ENCODE measurements at regions not wholly inside any gene's neighbourhood (a gene's known extent, or its start where the extent isn't known, plus 50 kb on each side); places are given as distances from the start of the nearest gene placed in this dataset.

DNA sequence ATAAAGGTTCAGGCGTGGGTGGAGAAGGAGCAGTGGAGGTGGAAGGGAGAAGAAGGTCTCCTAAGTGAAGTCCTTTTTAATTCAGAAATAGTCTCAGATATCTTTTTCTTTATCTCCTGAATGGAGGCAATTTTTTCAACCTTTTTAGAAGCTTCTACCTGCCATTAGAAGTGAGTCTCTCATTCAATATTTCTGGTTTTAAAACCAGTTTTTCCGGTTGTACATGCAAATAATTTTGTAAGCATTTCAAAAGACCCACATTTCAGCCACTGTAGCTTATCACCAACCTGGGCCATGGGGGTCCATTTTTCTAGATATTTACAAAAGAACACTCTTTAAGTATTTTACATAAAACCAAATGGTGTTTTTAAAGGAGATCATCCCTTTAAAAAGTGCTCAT lies 1280.2 kb downstream of the NCAM2 start:
- TF ChIP-seq POLR2A (IDR thresholded peaks at IDR 0.05) = no peak
- TF ChIP-seq, protein P1, sequence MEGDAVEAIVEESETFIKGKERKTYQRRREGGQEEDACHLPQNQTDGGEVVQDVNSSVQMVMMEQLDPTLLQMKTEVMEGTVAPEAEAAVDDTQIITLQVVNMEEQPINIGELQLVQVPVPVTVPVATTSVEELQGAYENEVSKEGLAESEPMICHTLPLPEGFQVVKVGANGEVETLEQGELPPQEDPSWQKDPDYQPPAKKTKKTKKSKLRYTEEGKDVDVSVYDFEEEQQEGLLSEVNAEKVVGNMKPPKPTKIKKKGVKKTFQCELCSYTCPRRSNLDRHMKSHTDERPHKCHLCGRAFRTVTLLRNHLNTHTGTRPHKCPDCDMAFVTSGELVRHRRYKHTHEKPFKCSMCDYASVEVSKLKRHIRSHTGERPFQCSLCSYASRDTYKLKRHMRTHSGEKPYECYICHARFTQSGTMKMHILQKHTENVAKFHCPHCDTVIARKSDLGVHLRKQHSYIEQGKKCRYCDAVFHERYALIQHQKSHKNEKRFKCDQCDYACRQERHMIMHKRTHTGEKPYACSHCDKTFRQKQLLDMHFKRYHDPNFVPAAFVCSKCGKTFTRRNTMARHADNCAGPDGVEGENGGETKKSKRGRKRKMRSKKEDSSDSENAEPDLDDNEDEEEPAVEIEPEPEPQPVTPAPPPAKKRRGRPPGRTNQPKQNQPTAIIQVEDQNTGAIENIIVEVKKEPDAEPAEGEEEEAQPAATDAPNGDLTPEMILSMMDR (IDR thresholded peaks at IDR 0.05) = no peak
- H3K36me3 ChIP-seq = no peaks in the 10 kb centered on the region
- no peaks in the 10 kb centered on the region for H3K4me1 ChIP-seq
- ATAC-seq = no peak
- H3K27me3 ChIP-seq = no peaks in the 10 kb centered on the region
- 44% methylated on average over 2 of the region's 2 CpGs for WGBS (ENCODE audit: insufficient coverage, low coverage, low lambda C conversion rate, missing lambda C conversion rate)
- no peak for DNase-seq
- intact Hi-C loops (cut with DNase I) = no loop called here
- H3K4me3 ChIP-seq = no peak overlapping the region
- H3K27ac ChIP-seq = no peak overlapping the region
- no peaks in the 10 kb centered on the region for H3K9me3 ChIP-seq

DNA sequence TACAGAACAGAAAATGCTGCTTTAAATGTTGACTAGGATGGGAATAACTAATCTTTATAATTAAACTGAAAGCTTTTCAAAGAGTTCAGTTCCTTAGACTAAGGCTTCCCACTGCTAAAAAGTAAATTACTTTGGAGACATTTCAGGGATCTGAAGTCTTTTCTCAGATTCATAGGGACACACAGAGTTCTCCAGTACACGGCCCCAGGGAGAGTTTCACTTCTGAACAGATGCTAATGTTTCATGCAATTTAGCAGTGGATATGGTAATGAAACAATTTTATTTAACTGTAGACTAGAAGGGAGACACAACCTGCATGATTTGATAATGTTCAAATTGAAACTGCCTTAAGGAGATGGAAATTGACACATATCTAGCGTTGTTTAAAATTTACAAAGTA lies 1282.6 kb downstream of the NCAM2 start:
- intact Hi-C loops (cut with DNase I) = no loop called here
- Histone ChIP-seq H3K4me3 (no peak overlapping the region), H3K27ac (no peak overlapping the region), H3K27me3 (no peaks in the 10 kb centered on the region), H3K4me1 (no peaks in the 10 kb centered on the region), H3K36me3 (no peaks in the 10 kb centered on the region), H3K9me3 (no peaks in the 10 kb centered on the region)
- DNase-seq (no peak), ATAC-seq (no peak)
- TF ChIP-seq POLR2A (IDR thresholded peaks at IDR 0.05) = no peak
- TF ChIP-seq, protein P1 (IDR thresholded peaks at IDR 0.05) = no peak
- 79% methylated on average over 2 of the region's 2 CpGs for WGBS (ENCODE audit: insufficient coverage, low coverage, low lambda C conversion rate, missing lambda C conversion rate)

DNA sequence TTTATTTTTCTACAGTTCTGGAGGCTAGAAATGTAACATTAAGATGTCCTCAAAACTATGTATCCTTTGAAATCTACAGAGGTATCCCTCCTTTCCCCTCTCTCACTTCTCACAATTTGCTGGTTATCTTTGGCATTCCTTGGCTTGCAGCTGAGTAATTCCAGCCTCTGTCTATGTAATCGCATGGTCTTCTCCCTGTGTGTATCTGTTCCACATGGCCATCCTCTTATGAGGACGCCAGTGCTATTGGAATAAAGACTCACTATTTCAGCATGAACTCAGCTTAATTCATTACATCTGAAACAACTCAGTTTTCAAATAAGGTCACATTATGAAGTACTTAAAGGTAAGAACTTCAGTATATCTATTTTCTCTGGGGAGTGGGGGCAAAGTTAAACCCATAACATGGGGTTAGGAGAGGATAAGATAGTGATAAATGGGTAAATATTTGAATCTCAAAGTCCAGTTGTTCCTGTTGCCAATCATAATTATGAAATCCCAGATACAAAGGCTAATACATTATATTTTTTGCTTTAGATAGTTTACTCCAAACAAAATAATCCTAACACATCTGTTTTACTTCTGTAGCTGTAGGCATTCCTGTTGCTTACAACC lies 1290.8 kb downstream of the NCAM2 start:
- no peak for DNase-seq
- no peak for TF ChIP-seq POLR2A (IDR thresholded peaks at IDR 0.05)
- TF ChIP-seq, protein P1 (IDR thresholded peaks at IDR 0.05) = no peak
- Histone ChIP-seq H3K36me3 (no peaks in the 10 kb centered on the region), H3K4me3 (no peak overlapping the region), H3K27ac (peak overlapping the region in 1 of 3 donors; percentile 29), H3K4me1 (no peaks in the 10 kb centered on the region), H3K27me3 (no peaks in the 10 kb centered on the region), H3K9me3 (no peaks in the 10 kb centered on the region)
- ATAC-seq = peak; percentile 74 to 93 (median 88)
- intact Hi-C loops (cut with DNase I) = no loop called here
- 23% methylated on average over 2 of the region's 2 CpGs for WGBS (ENCODE audit: insufficient coverage, low coverage, low lambda C conversion rate, missing lambda C conversion rate)

DNA sequence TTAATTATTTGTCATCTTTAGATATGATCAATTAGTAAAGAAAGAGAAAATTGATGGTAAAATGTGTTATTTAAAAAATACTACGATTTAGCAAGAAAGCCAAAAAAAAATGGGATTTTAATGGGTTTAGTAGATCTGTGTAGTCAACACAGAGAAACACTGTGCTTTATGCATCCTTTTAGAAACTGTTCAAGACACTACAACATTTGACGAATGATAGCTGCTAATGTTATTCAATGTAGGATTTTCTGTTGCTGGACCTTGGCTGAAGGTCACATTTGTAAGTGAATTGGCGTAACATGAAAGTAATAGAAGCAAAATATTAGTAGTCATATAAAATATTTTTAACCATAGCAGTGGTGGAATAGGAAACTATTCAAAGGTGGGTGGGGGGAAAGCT lies 1293.9 kb downstream of the NCAM2 start:
- no peaks in the 10 kb centered on the region for H3K4me1 ChIP-seq
- H3K36me3 ChIP-seq = no peaks in the 10 kb centered on the region
- no peak for ATAC-seq
- TF ChIP-seq, protein P1 (IDR thresholded peaks at IDR 0.05) = no peak
- no peak for TF ChIP-seq POLR2A (IDR thresholded peaks at IDR 0.05)
- H3K9me3 ChIP-seq = no peaks in the 10 kb centered on the region
- H3K27ac ChIP-seq = no peak overlapping the region
- WGBS (ENCODE audit: insufficient coverage, low coverage, low lambda C conversion rate, missing lambda C conversion rate) = 84% methylated on average over 3 of the region's 3 CpGs
- no peaks in the 10 kb centered on the region for H3K27me3 ChIP-seq
- intact Hi-C loops (cut with DNase I) = no loop called here
- DNase-seq = no peak
- H3K4me3 ChIP-seq = no peak overlapping the region

DNA sequence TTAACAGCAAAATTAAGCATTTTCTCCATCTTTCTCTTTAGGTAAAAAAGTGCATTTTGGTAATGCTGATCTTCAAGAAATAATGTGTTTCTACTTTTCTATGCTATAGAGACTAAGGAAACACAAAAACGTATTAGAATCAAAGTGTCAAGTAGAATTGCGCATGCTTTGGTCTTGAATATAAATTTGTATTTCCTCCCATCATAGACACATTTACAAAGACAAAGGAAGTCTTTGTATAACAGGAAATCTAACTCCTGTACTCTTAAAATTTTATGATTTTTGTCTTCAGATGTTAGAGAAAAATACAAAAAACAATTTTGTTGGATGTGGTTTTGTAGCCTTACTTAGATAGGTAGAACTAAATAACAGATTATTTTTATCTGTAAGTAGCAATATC lies 1299.4 kb downstream of the NCAM2 start:
- 72% methylated on average over 2 of the region's 2 CpGs for WGBS (ENCODE audit: insufficient coverage, low coverage, low lambda C conversion rate, missing lambda C conversion rate)

More for the DNA sequence above, 1299.4 kb downstream of the NCAM2 start:
- H3K27ac ChIP-seq = no peak overlapping the region
- intact Hi-C loops (cut with DNase I) = no loop called here
- no peak overlapping the region for H3K4me3 ChIP-seq
- no peak for DNase-seq
- no peaks in the 10 kb centered on the region for H3K9me3 ChIP-seq
- no peak for TF ChIP-seq POLR2A (IDR thresholded peaks at IDR 0.05)
- TF ChIP-seq, protein P1 (IDR thresholded peaks at IDR 0.05) = no peak
- no peaks in the 10 kb centered on the region for H3K27me3 ChIP-seq
- no peaks in the 10 kb centered on the region for H3K36me3 ChIP-seq
- ATAC-seq = no peak
- H3K4me1 ChIP-seq = no peaks in the 10 kb centered on the region

Measured in right lobe of liver (tissue), 6 donors.